NCI-H1694 treated with DMSO at 0.1 percent for 48 hours (cell line): ENCODE measurements at regions not wholly inside any gene's neighbourhood (a gene's known extent, or its start where the extent isn't known, plus 50 kb on each side); places are given as distances from the start of the nearest gene placed in this dataset.

Experiments
- DNase-seq: peaks from one replicate; lab custom pipeline; 2025; lab: John Stamatoyannopoulos, UW

DNA sequence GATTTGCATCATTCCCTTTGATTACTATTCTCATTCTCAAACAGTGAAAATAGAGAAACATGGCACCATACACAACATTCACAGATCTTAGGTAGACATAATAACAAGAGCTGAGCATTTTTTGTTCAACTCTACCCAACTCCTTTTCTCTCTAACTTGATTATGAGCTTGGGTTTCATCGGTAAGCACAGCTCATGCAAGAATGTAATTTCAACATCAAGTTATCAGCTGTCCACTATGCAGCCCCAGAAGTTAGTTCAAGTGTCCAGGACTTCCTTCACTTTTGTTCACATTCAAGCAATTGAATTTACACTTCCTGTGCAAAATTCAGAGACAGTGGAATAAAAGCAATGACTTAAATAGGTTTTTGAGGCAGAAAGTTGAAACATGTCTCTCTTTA, 297.7 kb upstream of the SASH1 start:
- DNase-seq: no peak

DNA sequence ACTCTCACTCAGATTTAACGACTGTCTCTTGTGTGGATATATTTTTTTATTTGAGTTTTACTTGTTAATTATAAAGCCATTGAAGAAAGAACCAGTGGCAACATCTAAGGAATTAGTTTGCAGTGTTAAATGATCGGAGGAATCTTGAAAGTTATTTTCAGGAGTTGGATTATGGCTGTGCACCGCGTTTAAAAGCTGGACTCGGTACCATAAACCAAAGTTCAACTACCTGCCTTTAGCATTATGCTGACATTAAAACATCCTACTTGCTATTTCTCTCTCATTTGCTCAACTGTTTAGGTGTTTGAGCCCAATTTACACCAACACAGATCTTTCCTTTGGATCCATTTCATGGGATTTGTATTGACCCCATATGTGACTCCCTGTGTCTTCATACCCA, 289.4 kb upstream of the SASH1 start:
- DNase-seq: no peak

DNA sequence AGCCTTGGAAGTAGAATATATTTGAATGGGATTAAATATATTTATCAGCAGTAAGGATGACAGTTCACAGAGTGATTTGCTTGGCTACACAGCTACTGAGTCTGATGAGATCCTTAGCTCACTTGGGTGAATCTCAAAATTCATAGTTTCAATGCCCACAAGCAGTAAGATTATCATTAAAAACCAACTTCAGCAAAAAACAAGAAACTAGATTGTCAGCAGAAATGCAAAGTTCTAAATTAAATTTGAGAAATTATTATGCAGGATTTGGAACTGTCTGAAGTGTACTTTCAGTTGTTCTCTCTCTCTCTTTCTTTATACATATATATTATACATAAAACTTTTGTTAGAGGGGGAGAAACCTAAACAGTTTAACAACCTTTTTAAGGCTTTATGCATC, 288.8 kb upstream of the SASH1 start:
- DNase-seq: no peak

DNA sequence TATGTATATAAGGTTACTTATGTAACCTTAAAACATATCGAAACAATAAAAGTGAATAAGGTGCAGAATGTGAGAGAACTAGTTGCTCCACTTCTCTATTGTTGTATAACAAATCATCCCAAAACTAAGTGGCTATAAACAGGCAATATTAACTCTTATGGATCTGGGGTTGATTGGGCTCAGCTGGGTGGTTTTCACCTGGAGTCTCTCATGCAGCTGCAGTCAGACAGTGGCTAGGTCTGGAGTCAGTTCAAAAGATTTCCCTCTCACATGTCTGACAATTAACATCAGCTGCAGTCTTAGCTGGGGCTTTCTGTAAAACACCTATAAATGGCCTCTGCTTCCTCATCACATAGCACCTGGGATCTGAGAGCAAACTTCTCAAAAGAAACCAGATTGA, 288.4 kb upstream of the SASH1 start:
- no peak for DNase-seq

DNA sequence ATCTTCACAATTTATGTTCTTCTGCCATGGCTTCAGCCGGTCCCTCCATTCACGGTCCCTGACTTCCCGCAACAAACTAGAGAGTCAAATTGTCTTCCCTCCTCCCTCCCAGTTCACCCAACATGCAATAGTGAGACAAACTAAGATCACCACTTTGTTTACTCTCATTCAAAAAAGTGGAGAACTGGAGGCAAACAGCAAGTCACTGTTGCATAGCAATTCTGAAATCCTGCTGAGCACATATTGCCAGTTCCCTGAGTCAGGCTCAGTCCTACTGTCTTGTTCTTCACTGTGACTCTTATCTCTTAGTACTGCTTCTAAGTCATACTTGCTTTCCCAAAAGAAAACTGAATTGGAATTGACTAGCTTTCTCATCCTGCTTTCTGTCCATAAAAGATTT, 287.2 kb upstream of the SASH1 start:
- no peak for DNase-seq

DNA sequence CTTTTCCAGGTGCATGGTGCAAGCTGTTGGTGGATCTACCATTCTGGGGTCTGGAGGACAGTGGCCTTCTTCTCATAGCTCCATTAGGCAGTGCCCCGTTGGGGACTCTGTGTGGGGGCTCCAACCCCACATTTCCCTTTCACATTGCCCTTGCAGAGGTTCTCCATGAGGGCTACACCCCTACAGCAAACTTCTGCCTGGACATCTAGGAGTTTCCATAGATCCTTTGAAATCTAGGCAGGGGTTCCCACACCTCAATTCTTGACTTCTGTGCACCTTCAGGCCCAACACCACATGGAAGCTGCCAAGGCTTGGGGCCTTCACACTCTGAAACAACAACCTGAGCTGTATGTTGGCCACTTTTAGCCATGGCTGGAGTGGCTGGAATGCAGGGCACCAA, 282.8 kb upstream of the SASH1 start:
- no peak for DNase-seq

DNA sequence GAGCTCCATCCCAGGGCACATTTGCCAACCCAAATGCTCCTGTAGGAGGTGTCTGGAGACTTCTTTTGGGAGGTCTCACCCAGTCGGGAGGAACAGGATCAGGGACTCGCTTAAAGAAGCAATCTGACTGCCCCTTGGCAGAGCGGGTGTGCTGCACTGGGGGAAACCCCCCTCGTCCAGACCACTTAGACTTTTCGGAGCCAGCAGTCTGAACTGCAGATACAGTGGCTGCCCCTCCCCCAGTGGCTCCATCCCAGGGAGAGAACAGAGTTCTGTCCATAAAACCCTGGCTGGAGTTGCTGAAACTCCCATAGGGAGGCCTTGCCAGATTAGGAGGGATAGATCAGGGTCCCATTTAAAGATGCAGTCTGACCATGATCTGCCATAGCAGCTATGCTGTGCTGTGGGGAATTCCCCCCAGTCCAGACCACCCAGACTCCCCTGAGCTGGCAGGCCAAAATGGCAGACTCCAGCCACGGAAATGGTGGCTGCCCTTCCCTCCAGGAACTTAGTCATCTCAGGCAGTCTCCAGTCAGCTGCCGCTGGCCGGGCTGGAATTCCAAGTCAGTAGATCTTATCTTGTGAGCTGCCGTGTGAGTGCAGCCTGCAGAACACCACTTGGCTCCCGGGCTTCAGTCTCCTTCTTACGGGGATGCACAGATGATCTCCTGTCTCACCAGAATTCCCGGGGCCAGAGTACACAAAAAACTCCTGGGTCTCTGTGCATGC, 278.1 kb upstream of the SASH1 start:
- no peak for DNase-seq

DNA sequence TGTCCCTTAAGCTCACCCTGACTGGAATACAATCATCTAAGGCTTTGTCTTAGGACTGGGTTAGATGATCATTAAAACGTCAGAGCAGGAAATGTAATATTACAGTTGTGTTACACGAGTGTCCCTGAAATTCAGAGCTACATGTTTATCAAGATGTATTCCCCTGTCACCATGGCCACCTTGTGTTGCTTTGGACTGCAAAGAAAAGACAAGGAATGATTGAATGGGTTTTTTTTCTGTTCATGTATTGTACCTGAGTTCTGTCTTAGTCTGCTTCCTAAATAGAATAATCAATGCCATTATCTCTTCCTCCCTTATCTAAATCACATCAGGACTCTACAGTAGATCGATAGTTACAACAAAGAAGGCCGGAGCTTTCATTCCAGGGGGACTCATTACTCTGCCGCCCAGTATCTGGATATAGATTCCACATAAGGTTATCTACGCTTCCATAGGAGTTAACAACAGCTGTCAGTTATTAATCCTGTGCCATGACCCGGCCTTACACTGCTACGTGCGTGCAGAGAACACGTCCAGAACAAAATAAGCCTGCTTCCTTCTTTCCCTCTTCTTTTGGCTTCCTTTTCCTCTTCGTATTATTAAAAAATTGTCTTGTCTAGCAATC, 274.1 kb upstream of the SASH1 start:
- no peak for DNase-seq

DNA sequence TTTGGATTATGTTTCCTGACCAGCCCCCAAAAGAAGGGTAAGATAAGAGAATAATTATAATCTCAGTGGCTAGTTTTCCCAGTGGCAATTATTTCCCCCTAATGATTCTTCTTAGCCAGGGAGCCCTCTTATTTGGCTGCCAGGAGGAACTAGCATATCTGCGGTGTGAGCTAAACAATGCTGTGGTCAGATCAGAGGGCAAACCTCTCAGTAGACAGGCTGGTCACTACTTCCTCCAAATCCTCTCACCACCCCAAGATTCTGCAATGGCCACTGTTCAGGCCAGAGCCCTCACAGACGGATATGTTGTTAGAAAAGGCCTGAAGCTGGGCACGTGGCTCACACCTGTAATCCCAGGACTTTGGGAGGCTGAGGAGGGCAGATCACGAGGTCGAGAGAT, 273.4 kb upstream of the SASH1 start:
- DNase-seq: no peak

DNA sequence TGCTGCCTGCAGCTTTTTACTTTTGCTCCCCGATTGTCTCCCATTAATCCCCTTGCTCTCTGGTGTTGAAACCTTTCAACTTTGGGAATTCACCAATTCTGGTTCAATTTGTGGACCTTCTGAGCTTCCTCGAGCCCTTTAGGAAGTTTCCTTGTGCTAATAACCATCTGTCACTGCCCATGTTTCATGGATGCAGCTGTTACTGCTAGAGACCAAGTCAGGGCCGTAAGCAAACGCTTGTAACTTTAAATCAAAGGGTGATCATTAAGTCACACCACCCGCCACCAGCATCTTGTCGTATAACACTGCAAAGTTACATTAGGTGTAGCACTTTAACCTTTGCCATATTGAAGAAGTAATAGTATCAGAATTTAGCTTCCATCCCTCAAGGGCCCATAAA, 268.3 kb upstream of the SASH1 start:
- no peak for DNase-seq

DNA sequence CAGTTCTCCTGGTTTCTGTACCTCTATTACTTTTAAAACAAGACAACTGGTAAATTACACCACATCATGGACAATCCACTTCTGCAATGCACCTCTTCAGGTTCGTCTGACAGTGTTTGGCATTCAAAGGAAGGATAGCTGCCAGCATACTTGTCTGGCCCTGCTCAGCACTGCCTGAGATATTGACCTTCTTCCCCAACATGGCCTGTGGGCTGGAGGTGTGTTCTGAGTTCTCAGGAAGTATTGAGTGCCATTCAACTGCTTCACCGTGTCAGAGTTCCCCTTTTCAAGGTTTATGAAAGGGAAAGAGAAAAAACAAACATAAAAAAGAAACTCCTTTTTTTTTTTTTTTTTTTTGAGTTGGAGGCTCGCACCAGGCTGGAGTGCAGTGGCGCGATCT, 267.9 kb upstream of the SASH1 start:
- no peak for DNase-seq

DNA sequence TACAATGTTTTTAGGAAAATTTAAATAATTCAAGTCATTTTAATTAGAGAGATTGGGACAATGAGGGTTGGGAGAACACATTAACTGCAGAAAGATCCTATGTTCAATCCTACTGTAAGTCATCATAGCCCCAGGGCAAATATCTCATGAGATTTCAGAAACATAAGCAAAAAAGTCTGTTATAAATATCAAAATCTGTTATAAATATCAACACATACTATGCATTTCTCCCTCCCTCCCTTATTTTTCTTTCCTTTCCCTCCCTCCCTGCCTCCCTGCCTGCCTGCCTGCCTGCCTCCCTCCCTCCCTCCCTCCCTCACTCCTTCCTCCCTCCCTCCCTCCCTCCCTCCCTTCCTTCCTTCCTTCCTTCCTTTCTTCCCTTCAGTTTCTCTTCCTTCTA, 267.3 kb upstream of the SASH1 start:
- DNase-seq: no peak

DNA sequence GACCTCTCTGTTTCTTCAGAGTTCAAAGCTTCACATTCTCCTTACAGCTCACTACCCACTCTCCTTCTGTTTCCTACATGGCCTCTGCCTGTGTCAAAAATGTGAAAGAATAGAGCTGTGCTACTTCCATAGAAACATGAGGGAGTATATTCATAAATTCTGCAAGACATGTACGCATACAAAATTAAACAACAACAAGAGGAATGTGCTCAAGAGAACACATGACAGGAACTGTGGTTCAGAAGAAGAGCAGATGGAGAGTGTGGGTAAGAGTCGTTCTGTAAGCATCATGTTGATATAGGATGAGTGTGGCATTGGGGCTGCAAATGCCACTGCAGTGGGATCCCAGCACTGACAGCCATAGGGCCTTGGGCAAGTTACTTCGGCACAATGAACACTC, 266.6 kb upstream of the SASH1 start:
- no peak for DNase-seq

DNA sequence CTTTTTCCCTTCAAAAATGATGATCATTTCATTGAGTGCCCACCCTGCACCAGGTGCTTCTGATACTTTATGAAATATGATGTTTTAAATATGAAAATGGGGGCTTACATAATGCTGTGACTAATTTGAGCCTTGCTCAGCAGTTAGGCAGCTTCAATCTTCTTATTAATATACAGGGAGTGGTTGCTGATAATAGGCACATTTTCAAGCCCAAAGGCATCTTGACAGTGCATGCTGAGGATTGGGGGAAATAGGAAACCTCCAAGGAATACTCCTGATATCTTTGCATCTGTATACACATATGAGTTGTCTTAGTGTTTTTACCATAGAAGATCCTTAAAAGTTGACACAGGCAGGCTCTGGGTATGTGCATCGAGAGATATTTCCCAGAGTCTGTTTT, 262.3 kb upstream of the SASH1 start:
- DNase-seq: no peak

DNA sequence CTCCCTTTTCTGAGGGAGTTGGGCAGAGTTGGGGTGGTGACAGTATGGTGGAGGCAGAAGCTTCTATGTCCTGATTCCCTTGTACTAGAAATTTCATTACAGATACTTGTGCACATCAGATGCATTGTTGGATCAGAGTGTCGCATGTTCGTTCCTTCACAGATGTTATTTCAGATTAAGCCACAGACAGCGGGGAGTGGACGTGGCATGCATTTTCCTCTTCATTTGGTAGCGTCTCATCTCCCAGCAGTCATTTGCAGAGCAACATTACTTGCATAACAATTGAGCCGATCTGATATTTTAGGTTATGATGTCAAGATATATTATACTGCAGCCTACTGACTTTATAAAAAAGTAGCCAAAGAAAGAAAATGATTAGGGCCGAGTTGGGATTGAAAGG, 261.6 kb upstream of the SASH1 start:
- DNase-seq: no peak

DNA sequence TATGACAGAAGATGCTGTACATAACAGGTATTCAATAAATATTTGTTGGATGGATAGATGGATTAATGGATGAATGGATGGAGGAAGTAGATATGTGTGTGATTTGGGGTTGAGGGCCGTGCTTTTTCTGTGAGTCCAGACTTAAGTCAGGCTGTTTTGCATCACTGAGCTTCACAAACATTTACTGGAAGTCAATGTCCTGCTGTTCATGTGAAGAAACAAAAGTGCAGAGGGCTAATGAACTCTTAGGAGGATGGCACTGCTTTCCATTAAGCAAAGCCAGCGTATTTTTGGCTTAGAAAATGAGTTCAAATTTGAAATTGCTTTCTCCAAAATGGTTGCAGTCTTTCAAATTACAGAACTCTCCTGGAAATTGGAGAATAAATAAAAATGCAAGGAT, 260.6 kb upstream of the SASH1 start:
- no peak for DNase-seq

DNA sequence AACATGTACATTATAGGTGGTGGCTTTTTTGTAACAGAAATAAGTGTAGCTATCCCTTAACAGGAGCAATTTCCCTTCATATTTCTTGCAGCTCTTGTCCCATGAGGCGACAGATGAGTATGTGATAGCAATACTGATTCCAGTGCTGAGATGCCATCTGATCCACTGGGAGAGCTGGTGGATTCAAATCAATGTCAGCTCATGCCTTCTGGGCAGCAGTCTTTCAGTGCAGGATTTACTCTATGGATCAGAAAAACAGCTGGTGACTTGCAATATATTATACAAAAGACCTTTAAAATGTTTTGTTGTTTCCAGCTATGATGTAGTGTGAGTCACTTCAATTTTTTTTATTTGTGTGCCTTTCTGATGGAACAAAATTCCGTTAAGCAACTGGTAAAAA, 259.9 kb upstream of the SASH1 start:
- no peak for DNase-seq

DNA sequence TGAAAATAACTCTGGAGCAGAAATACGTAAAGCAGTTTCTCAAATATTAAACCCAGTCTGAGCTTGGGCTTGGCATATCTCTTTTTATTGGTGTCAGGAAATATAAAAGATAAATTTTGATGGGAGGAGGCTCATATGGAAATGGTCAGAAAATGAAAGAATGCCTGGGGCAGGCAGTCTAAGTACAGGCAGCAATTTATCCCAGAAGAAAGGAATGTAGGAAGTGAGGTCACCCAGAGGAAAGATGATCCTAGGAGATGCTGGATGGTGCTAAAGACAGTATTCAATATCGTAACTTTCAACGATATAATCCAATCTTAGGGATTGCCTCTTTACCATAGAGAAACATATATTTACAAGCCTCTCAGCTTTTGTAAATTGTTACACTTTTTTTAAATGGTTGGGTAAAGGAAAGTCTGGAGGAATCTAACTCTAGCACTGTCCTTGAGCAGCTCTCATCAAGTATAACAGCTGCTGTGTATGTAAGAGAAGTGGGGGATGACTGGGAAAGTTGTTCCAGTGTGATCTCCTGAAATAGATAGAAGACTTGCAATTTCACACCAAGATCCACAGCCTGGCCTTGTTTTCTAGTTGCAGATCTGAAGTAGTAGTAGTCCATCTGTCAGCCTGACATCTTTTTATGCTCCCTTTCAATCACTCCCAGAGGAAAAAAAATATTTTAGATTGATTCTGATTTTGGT, 256.9 kb upstream of the SASH1 start:
- DNase-seq: no peak

DNA sequence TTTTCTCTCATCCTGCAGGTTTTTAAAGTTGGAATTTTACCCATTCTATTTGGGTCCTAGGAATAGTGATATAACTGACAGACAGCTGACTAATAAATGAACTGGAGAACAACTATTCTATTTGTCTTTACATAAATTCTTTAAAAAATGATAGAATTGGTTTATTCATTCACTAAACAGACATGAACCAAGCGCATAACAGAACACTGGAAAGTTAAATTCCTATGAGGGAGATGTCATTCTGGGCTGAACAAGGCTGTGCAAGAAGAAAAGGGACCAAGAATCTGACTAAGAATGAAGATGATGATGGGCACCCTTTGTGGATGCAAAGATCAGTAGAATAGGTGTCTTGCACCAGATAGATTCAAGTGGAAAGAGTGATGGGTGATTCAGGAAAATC, 256.3 kb upstream of the SASH1 start:
- DNase-seq: no peak

DNA sequence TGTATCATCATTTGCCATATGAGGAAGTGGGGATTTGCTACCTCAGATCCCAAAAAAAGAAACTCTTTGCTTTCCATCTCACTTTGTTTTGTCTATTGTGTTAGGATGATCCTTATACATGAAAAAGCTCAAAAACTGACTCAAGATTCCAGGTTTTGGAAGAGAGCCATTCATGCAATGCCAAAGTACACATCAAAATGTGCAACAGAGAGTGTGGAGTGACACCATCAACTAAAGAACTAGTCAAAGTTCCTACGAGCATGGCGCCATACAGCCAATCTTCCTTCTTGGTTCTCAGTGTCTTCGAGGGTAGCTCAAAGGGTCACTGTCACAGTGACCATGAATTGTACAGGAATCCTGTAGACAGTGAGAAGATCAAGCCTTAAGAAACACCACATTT, 255.8 kb upstream of the SASH1 start:
- DNase-seq: no peak

DNA sequence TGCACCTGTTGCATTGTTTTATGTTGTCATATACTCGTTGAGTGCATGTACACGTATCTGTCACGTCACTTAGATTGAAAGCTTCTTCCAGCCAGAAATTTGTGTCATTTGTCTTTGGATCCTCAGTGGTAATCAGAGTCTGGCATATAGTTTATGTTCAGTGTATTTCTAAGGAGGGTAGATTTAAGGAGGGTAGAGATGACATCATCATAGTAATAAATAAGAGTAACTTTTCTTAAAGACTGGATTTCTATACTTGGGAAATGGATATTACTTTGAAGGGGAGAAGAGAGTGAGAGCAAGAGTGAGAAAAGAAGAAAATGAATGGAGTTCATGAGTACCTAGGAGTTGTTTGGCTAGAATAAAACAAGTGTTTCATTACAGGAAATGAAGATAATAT, 255.0 kb upstream of the SASH1 start:
- DNase-seq: no peak

DNA sequence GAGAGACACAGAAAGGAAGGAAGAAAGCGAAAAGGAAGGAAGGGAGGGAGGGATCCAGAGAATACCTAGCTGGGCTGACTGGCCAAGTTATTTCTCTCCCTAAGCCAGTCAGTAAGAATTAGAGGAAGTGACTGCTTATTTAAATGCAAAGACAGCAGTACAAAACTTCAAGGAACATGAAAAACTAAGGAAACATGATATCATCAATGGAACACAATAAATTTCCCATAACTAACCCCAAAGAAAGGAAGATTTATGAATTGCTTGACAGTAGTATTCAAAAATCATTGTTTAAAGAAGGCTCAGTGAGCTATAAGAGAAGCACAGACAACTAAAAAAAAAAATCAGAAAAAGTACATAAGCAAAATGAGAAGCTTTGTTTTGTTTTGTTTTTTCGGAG, 252.3 kb upstream of the SASH1 start:
- DNase-seq: no peak

DNA sequence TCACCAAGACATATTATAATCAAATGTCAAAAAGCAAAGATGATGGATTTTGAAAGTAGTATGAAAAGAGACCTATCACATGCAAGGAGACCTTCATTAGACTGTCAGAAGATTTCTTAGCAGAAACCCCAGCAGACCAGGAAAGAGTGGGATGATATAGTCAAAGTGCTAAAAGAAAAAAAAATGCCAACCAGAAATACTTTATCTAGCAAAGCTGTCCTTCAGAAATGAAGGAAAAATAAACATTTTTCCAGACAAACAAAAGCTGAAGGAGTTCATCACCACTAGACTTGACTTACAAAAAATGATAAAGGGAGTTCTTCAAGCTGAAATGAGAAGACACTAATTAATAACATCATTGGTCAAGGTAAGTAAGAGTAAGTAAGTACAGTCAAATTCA, 251.2 kb upstream of the SASH1 start:
- DNase-seq: no peak

DNA sequence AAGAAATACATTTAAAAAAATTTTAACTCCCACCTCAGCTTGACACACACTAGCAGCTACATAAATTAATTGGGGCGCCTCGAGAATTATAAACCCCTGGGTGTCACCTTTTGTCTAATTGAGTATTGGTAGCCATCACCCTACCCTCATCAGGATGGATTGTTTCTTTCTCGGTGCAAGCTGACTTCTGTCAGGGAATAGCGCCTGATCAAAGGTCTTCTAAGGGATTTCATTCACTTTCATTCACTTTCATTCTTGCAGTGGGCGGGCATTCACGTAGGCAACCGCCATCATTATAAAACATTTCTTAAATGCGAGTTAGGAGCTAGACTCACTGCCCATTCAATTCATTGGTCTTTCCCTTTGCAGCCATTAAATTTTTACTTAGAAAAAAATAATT, 239.2 kb upstream of the SASH1 start:
- no peak for DNase-seq
